ENCODE measurements at regions not wholly inside any gene's neighbourhood (a gene's known extent, or its start where the extent isn't known, plus 50 kb on each side); places are given as distances from the start of the nearest gene placed in this dataset.

GRCh38 chr5:3099526-3099925, 348.0 kb upstream of the IRX2 start:
- no peak for TF ChIP-seq CTCF (IDR thresholded peaks at IDR 0.05)
- TF ChIP-seq POLR2A (IDR thresholded peaks at IDR 0.05) = no peak

Data from tibial nerve (tissue), 3 donors.